Right lobe of liver (tissue), 6 donors: ENCODE measurements at regions not wholly inside any gene's neighbourhood (a gene's known extent, or its start where the extent isn't known, plus 50 kb on each side); places are given as distances from the start of the nearest gene placed in this dataset.
"Not testable (repeated sequence)": the region's sequence is repeated elsewhere in the genome, so short reads cannot be mapped to it uniquely, and the experiment has no call there.

Source experiments
- ATAC-seq, 4 donors: fragments of 200-7000 bp; cut with Tn5 transposase; one replicate each; pipeline ENCODE4 v1.9.1; 2020; ENCODE audit warnings: mild to moderate bottlenecking in 4 of 4, moderate library complexity in 4 of 4
- DNase-seq, 3 donors: peaks; one replicate each; pipeline ENCODE4 v3.0.0-alpha.2; 2020
- H3K27ac ChIP-seq, 3 donors: fragments of 200-600 bp; one replicate each; pipeline ENCODE4 v1.8.0; 2022
- H3K27me3 ChIP-seq, 2 donors: fragments of 200-600 bp; one replicate each; pipeline ENCODE4 v1.8.0; 2022
- H3K36me3 ChIP-seq, 4 donors: fragments of 200-600 bp; sonication (generic) in 1 of 4; one replicate each; pipeline versions ENCODE4 v1.5.1 to v1.8.0; 2017 to 2022; ENCODE audit warnings: control low read depth in 1 of 4
- H3K4me1 ChIP-seq, 4 donors: fragments of 200-600 bp; sonication (generic) in 1 of 4; one replicate each; pipeline versions ENCODE4 v1.5.1 to v1.8.0; 2017 to 2022; ENCODE audit warnings: control low read depth in 1 of 4
- H3K4me3 ChIP-seq, 3 donors: fragments of 200-600 bp; one replicate each; pipeline ENCODE4 v1.8.0; 2022
- H3K9me3 ChIP-seq, 4 donors: fragments of 200-600 bp; sonication (generic) in 1 of 4; one replicate each; pipeline versions ENCODE4 v1.5.1 to v1.8.0; 2017 to 2022; ENCODE audit warnings: control low read depth in 1 of 4
- CTCF ChIP-seq, 4 donors: fragments of 200-600 bp in 3 of 4; fragments of 450-650 bp in 1 of 4; IDR thresholded peaks; one replicate each; pipeline versions ENCODE4 v1.5.1 to v1.8.0; 2016 to 2022; ENCODE audit warnings: antibody characterized with exemption in 4 of 4, mild to moderate bottlenecking in 2 of 4
- POLR2A ChIP-seq: fragments of 450-650 bp; IDR thresholded peaks from one replicate; pipeline ENCODE4 v1.6.1; 2017; ENCODE audit warnings: antibody characterized with exemption, mild to moderate bottlenecking
- WGBS: methylation state at CpG from one replicate; pipeline ENCODE4 v1.1.6; 2018; ENCODE audit warnings: low coverage, low lambda C conversion rate; ENCODE audit not compliant: insufficient coverage; ENCODE audit errors: missing lambda C conversion rate; 5-methylcytosine and 5-hydroxymethylcytosine counted together
- intact Hi-C, 2 donors: fragments of 100-400 bp; cut with DNase I; formaldehyde crosslinking; loops; one replicate each; pipeline versions ENCODE4 v1.11.2 to v1.14.1; 2022
- donor health status: DM: no; HTN: yes; CAD: no.
- donor health status: DM: no; HTN: no; CAD: no.
- donor health status: DM: no; HTN: no; CAD: no.
- donor health status: DM: no; HTN: yes; CAD: no.
- donor health status: DM: no; HTN: yes; CAD: no.

- TF ChIP-seq POLR2A (no peak), CTCF (IDR thresholded peaks at IDR 0.05) (no peak)
- H3K27me3 ChIP-seq, result no peaks in the 10 kb centered on the region
- H3K4me3 ChIP-seq, result no peak overlapping the region
- ATAC-seq (no peak), DNase-seq (no peak)
- H3K4me1 ChIP-seq, result no peaks in the 10 kb centered on the region
- intact Hi-C loops, result no loop called here
- H3K27ac ChIP-seq, result no peak overlapping the region
- no peaks in the 10 kb centered on the region for H3K36me3 ChIP-seq
- H3K9me3 ChIP-seq, result no peaks in the 10 kb centered on the region
- WGBS, result 81% methylated on average over 15 of the region's 17 CpGs
Measured at GRCh38 chr2:16025876-16026640, 85.7 kb downstream of the MYCN start.

DNA sequence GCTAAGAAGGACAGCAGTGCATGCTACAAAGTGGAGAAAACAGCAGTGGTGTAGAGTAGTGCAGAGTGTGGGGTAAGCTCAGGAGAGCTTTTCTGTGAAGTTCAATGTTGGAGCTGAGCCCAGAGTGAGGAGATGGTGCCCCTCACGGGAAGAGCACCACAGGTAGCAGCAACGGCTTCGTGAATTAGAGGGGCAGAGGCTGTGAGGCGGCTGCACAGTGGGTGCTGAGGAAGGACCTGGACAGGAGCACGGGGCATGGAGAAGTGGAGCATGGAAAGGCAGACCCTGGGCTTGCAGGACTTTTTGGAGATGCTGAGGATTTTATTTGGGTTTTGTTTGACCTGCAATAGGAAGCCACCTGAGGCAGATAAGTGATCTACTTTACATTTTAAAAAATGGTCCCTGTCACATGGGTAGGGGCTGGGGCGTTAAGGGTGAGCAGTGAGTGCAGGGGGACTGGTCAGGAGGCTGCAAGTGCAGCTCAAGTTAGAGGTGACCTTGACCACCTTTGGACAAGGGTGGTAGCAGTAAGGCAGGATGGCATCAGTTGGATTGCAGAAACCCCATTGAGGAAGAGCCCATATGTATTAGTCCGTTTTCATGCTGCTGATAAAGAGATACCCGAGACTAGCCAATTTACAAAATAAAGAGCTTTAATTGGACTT is 85.0 kb downstream of the MYCN start:
- H3K36me3 ChIP-seq, result no peaks in the 10 kb centered on the region
- WGBS, result 69% methylated on average over 8 of the region's 8 CpGs
- no peaks in the 10 kb centered on the region for H3K27me3 ChIP-seq
- H3K4me3 ChIP-seq, result no peak overlapping the region
- H3K4me1 ChIP-seq, result no peaks in the 10 kb centered on the region
- intact Hi-C loops, result no loop called here
- no peaks in the 10 kb centered on the region for H3K9me3 ChIP-seq
- H3K27ac ChIP-seq, result no peak overlapping the region
- DNase-seq (no peak), ATAC-seq (no peak)
- TF ChIP-seq CTCF (IDR thresholded peaks at IDR 0.05), result no peak

DNA sequence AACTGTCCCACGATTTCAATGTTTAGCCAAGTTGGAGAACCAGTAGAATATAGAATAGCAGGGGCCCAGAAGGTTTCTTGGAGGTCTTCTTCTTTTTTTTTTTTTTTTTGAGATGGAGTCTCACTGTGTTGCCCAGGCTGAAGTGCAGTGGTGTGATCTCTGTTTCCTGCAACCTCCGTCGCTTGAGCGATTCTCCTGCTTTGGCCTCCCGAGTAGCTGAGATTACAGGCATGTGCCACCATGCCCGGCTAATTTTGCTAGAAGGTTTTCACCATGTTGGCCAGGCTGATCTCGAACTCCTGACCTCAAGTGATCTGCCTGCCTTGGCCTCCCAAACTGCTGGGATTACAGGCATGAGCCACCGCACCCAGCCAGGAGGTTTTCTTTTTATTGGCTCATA is 84.3 kb downstream of the MYCN start:
- 80% methylated on average over 7 of the region's 8 CpGs for WGBS
- H3K4me1 ChIP-seq, H3K36me3 ChIP-seq, intact Hi-C loops, H3K9me3 ChIP-seq, H3K27ac ChIP-seq, H3K4me3 ChIP-seq, H3K27me3 ChIP-seq, ATAC-seq, DNase-seq: not testable (repeated sequence)

DNA sequence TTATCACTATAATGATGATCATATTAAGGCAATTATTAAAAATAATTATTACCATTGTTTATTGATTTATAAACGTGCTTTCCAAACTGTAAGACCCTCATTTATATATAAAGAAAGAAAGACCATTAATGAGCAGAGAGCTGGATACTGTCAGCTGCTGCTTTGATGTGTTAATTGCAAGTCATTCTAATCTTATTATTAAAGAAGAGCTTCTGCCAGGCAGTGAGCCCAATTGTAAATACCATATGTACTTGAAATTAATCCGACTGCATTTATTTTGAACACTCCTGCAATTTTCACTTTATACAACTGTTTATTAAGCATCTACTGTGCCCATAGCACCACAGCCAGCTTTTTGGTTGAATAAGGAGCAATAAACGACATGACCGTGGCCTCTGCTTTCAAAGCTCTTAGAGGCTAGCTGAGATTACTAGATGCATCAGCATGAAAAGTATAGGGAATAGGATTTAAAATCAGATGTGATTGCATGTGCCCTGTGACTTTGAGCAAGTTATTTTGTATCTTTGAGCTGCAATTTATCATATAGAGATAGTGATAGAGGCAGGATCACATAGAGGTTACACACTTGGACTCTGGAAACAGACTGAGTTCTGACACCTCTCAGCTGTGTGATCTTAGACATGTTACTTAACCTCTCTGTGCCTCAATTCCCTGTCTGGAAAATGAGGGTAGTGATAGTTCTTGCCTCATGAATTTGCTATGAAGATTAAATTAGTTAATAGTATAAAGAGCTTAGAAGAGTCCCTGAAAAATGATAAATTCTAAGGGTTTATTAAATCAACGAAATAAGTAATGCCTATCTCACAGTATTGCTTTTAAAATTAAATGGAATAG is 83.4 kb downstream of the MYCN start:
- Histone ChIP-seq H3K9me3 (no peaks in the 10 kb centered on the region), H3K36me3 (no peaks in the 10 kb centered on the region), H3K27me3 (no peaks in the 10 kb centered on the region), H3K4me3 (no peak overlapping the region), H3K4me1 (no peaks in the 10 kb centered on the region), H3K27ac (no peak overlapping the region)
- DNase-seq (no peak), ATAC-seq (no peak)
- TF ChIP-seq POLR2A (no peak), CTCF (IDR thresholded peaks at IDR 0.05) (no peak)
- intact Hi-C loops, result no loop called here
- WGBS, result 61% methylated on average over 5 of the region's 5 CpGs
